GM12892 (cell line): ENCODE measurements at regions not wholly inside any gene's neighbourhood (a gene's known extent, or its start where the extent isn't known, plus 50 kb on each side); places are given as distances from the start of the nearest gene placed in this dataset.

Experiments
- POLR2A ChIP-seq: IDR thresholded peaks from 2 replicates; pipeline ENCODE4 v1.6.1; 2011; ENCODE audit warnings: low read depth, low read length, control low read depth
- POLR2AphosphoS5 ChIP-seq: IDR thresholded peaks from 2 replicates; pipeline ENCODE4 v1.6.1; 2011; ENCODE audit warnings: low read depth, low read length, control low read depth
- TAF1 ChIP-seq: IDR thresholded peaks from 2 replicates; pipeline ENCODE4 v1.6.1; 2011; ENCODE audit warnings: low read depth, mild to moderate bottlenecking, control low read depth, low read length, borderline replicate concordance

DNA sequence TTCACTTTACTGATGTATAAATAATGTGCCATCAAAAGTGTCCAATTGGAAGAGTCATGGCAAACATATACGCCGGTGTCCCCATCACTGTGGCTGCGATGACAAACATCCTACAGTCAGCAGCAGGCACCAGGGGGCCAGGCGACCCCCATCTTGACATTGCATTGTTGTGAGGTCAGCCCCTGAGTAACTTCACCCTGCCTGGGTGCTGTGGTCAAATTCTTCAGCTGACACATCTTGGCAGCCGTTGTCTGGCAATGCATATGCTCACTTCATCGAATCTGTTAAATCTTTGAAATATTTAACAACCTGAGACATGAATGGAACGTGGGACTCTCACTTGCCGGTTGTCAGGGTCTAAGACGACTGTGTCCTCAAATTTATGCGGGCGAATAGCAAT is 430.9 kb downstream of the BRD1 start:
- no peak for TF ChIP-seq POLR2AphosphoS5
- TF ChIP-seq POLR2A, result no peak
- no peak for TF ChIP-seq TAF1
